ENCODE measurements at regions not wholly inside any gene's neighbourhood (a gene's known extent, or its start where the extent isn't known, plus 50 kb on each side); places are given as distances from the start of the nearest gene placed in this dataset.
"Not testable (repeated sequence)": the region's sequence is repeated elsewhere in the genome, so short reads cannot be mapped to it uniquely, and the experiment has no call there.

DNA sequence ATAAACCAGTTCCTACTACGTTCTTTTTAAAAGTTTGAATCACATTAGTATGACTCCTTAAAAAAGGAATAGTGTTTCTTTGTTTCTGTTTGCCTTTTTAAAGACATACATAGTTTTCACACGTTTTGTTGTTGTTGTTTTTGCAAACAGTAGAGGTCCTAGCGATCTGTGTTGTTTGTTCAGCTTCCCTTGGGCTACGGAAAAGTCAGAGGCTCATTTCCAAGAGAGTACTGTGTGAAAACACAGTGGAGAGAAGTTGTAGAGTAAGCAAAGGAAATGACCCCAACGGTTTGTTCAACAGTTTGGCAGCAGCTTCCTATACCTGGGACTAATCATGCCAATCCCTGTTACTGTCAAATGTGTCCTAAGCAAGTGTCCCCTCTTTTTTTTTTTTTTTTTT, 87.1 kb upstream of the STEAP1 start:
- POLR2A ChIA-PET (ENCODE audit: unreplicated experiment) = no interaction called here
- intact Hi-C loops (cut with micrococcal nuclease) = no loop called here
- no peak for ATAC-seq (ENCODE audit: low read depth)

DNA sequence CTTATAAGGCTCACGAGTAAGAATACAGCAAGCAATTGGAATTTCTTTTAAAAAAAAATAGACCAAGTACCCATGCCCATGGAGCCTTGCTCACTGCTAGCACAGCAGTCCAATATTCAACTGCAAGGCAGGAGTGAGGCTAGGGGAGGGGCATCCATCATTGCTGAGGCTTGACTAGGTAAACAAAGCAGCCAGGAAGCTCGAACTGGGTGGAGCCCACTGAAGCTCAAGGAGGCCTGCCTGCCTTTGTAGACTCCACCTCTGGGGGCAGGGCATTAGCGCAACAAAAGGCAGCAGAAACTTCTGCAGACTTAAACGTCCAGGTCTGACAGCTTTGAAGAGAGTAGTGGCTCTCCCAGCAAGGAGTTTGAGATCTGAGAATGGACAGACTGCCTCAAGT, 84.0 kb upstream of the STEAP1 start:
- H3K27me3 ChIP-seq (ENCODE audit: control insufficient read depth, insufficient read depth, low read length); H3K18ac ChIP-seq (ENCODE audit: low read depth, low read length); BruUV-seq (replicated peaks); H3K4ac ChIP-seq (ENCODE audit: low read depth, low read length); H3K27ac ChIP-seq (ENCODE audit: insufficient read depth, low read length); intact Hi-C loops (cut with micrococcal nuclease); H2AFZ ChIP-seq (replicated peaks; ENCODE audit: low read length, poor library complexity); H3K4me2 ChIP-seq (ENCODE audit: low read depth, low read length); H3K4me1 ChIP-seq (ENCODE audit: control insufficient read depth, insufficient read depth, low read length); ATAC-seq (ENCODE audit: low read depth); POLR2A ChIA-PET (ENCODE audit: unreplicated experiment); H2BK120ac ChIP-seq (ENCODE audit: low read depth, low read length); H3K56ac ChIP-seq (ENCODE audit: extremely low read depth, insufficient read depth, low read length); H2AK9ac ChIP-seq (replicated peaks; ENCODE audit: low read depth, low read length, poor library complexity); H3K79me1 ChIP-seq (ENCODE audit: low read depth in 1 of 2, low read length in 2 of 2); H3K9me3 ChIP-seq (ENCODE audit: control insufficient read depth, insufficient read depth, low read length); H3K14ac ChIP-seq (replicated peaks; ENCODE audit: low read depth, low read length); H2BK20ac ChIP-seq (ENCODE audit: low read depth, low read length); H2BK15ac ChIP-seq (ENCODE audit: low read depth, low read length); H4K8ac ChIP-seq (ENCODE audit: low read depth in 2 of 2, low read length in 2 of 2); H2BK5ac ChIP-seq (ENCODE audit: low read depth, low read length, poor library complexity, severe bottlenecking); H3K9me1 ChIP-seq (ENCODE audit: insufficient read depth, low read length); in situ Hi-C loops (cut with MboI; ENCODE audit: low sequenced_read_pairs); H3K36me3 ChIP-seq (ENCODE audit: control insufficient read depth, insufficient read depth, low read length); DNase-seq; H4K91ac ChIP-seq (ENCODE audit: insufficient read depth, low read depth, low read length); H3K23ac ChIP-seq (ENCODE audit: low read depth, low read length); H4K5ac ChIP-seq (ENCODE audit: low read depth, low read length); H4K20me1 ChIP-seq (ENCODE audit: insufficient read depth, low read length); H2AK5ac ChIP-seq (ENCODE audit: low read depth, low read length); H3K4me3 ChIP-seq (ENCODE audit: insufficient read depth, low read depth, low read length); dilution Hi-C loops (cut with HindIII; ENCODE audit: low sequenced_read_pairs, unreplicated experiment); H3K9ac ChIP-seq (ENCODE audit: low read depth, low read length): not testable (repeated sequence)
- CTCF ChIA-PET = interaction anchor here (0.7 kb wide), 1 partner anchor 314 kb away, joined by 3 read pairs; no protein-coding TSS in a partner anchor
- WGBS, 2 experiments (ENCODE audit: extremely low coverage in 2 of 2, insufficient read length in 1 of 2) = 31% methylated on average over 3 of the region's 4 CpGs; no CpG with 5 or more reads in 1 of the 2 experiments

More for the DNA sequence above, 87.1 kb upstream of the STEAP1 start:
- Histone ChIP-seq H3K9ac (ENCODE audit: low read depth, low read length) (no peak overlapping the region), H3K23ac (ENCODE audit: low read depth, low read length) (no peak overlapping the region), H2AK5ac (ENCODE audit: low read depth, low read length) (no peak overlapping the region), H4K5ac (ENCODE audit: low read depth, low read length) (no peak overlapping the region), H3K4me3 (ENCODE audit: insufficient read depth, low read depth, low read length) (no peak overlapping the region), H2AFZ (replicated peaks; ENCODE audit: low read length, poor library complexity) (no peak overlapping the region), H3K9me3 (ENCODE audit: control insufficient read depth, insufficient read depth, low read length) (no peaks in the 10 kb centered on the region), H3K79me1 (ENCODE audit: low read depth in 1 of 2, low read length in 2 of 2) (no peaks in the 10 kb centered on the region), H2AK9ac (replicated peaks; ENCODE audit: low read depth, low read length, poor library complexity) (no peak overlapping the region), H3K9me1 (ENCODE audit: insufficient read depth, low read length) (no peaks in the 10 kb centered on the region), H3K14ac (replicated peaks; ENCODE audit: low read depth, low read length) (no peak overlapping the region), H2BK5ac (ENCODE audit: low read depth, low read length, poor library complexity, severe bottlenecking) (no peak overlapping the region), H2BK20ac (ENCODE audit: low read depth, low read length) (no peak overlapping the region), H4K20me1 (ENCODE audit: insufficient read depth, low read length) (no peaks in the 10 kb centered on the region), H3K56ac (ENCODE audit: extremely low read depth, insufficient read depth, low read length) (no peak overlapping the region), H4K8ac (ENCODE audit: low read depth in 2 of 2, low read length in 2 of 2) (no peak overlapping the region), H3K27ac (ENCODE audit: insufficient read depth, low read length) (no peak overlapping the region), H3K4me2 (ENCODE audit: low read depth, low read length) (no peak overlapping the region), H4K91ac (ENCODE audit: insufficient read depth, low read depth, low read length) (no peak overlapping the region), H3K18ac (ENCODE audit: low read depth, low read length) (no peak overlapping the region), H2BK15ac (ENCODE audit: low read depth, low read length) (no peak overlapping the region), H2BK120ac (ENCODE audit: low read depth, low read length) (no peak overlapping the region), H3K4me1 (ENCODE audit: control insufficient read depth, insufficient read depth, low read length) (no peaks in the 10 kb centered on the region), H3K4ac (ENCODE audit: low read depth, low read length) (no peak overlapping the region), H3K36me3 (ENCODE audit: control insufficient read depth, insufficient read depth, low read length) (no peaks in the 10 kb centered on the region), H3K27me3 (ENCODE audit: control insufficient read depth, insufficient read depth, low read length) (no peaks in the 10 kb centered on the region)
- in situ Hi-C loops (cut with MboI; ENCODE audit: low sequenced_read_pairs) = no loop called here
- no peak for DNase-seq
- WGBS, 2 experiments (ENCODE audit: extremely low coverage in 2 of 2, insufficient read length in 1 of 2) = no CpG with 5 or more reads among the region's 5 CpGs
- BruUV-seq (replicated peaks) = no TSS peak
- TF ChIP-seq, protein P1, sequence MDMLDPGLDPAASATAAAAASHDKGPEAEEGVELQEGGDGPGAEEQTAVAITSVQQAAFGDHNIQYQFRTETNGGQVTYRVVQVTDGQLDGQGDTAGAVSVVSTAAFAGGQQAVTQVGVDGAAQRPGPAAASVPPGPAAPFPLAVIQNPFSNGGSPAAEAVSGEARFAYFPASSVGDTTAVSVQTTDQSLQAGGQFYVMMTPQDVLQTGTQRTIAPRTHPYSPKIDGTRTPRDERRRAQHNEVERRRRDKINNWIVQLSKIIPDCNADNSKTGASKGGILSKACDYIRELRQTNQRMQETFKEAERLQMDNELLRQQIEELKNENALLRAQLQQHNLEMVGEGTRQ (IDR thresholded peaks at IDR 0.05; ENCODE audit: low read depth, low read length) = no peak
- no peak for TF ChIP-seq RFX5 (IDR thresholded peaks at IDR 0.05; ENCODE audit: low read depth, low read length)
- TF ChIP-seq RAD21 (IDR thresholded peaks at IDR 0.05; ENCODE audit: low read length) = no peak
- no peak for TF ChIP-seq FOS (IDR thresholded peaks at IDR 0.05; ENCODE audit: low read depth, low read length)
- no peak for TF ChIP-seq MAZ (IDR thresholded peaks at IDR 0.05; ENCODE audit: borderline replicate concordance, low read depth, low read length)
- no peak for TF ChIP-seq RCOR1 (IDR thresholded peaks at IDR 0.05; ENCODE audit: insufficient replicate concordance, low read length)
- TF ChIP-seq NFE2L2 (IDR thresholded peaks at IDR 0.05; ENCODE audit: low read depth, low read length) = no peak
- TF ChIP-seq BHLHE40 (IDR thresholded peaks at IDR 0.05; ENCODE audit: low read depth, low read length) = no peak
- dilution Hi-C loops (cut with HindIII; ENCODE audit: low sequenced_read_pairs, unreplicated experiment) = no loop called here
- CTCF ChIA-PET = no interaction called here

All from IMR-90 (cell line).